NT2/D1 (cell line): ENCODE measurements at regions not wholly inside any gene's neighbourhood (a gene's known extent, or its start where the extent isn't known, plus 50 kb on each side); places are given as distances from the start of the nearest gene placed in this dataset.
"Not testable (repeated sequence)": the region's sequence is repeated elsewhere in the genome, so short reads cannot be mapped to it uniquely, and the experiment has no call there.

Experiments used
- DNase-seq: peaks from one replicate; pipeline ENCODE4 v3.0.0-alpha.2; 2011; ENCODE audit warnings: low read depth, low spot score
- H3K27me3 ChIP-seq: 2 replicates; pipeline ENCODE4 v1.6.0; 2011; ENCODE audit warnings: mild to moderate bottlenecking; ENCODE audit not compliant: insufficient read length, insufficient read depth
- H3K36me3 ChIP-seq: 2 replicates; pipeline ENCODE4 v1.6.1; 2011; ENCODE audit warnings: mild to moderate bottlenecking, low read length, mixed read lengths; ENCODE audit not compliant: insufficient read depth, insufficient read length
- H3K4me1 ChIP-seq: 2 replicates; pipeline ENCODE4 v1.5.1; 2011; ENCODE audit not compliant: insufficient read depth, insufficient read length
- H3K4me3 ChIP-seq: 2 replicates; pipeline ENCODE4 v1.5.1; 2011; ENCODE audit warnings: low read depth; ENCODE audit not compliant: insufficient read length
- H3K9ac ChIP-seq: 2 replicates; pipeline ENCODE4 v1.6.0; 2011; ENCODE audit warnings: low read depth; ENCODE audit not compliant: insufficient read length
- H3K9me3 ChIP-seq: 2 replicates; pipeline ENCODE4 v1.5.1; 2011; ENCODE audit warnings: mild to moderate bottlenecking, low read length; ENCODE audit not compliant: insufficient read depth

GRCh38 chr7:76937781-76938180 is 94.4 kb downstream of the SPDYE17 start:
- not testable (repeated sequence) for DNase-seq, H3K9ac ChIP-seq, H3K27me3 ChIP-seq, H3K36me3 ChIP-seq, H3K9me3 ChIP-seq, H3K4me1 ChIP-seq, H3K4me3 ChIP-seq

- not testable (repeated sequence) for H3K4me1 ChIP-seq, H3K27me3 ChIP-seq, H3K9me3 ChIP-seq, H3K36me3 ChIP-seq, H3K4me3 ChIP-seq, DNase-seq, H3K9ac ChIP-seq
Measured at GRCh38 chr7:76937330-76937729, 94.8 kb downstream of the SPDYE17 start.

GRCh38 chr7:76936346-76936745 is 95.8 kb downstream of the SPDYE17 start:
- H3K36me3 ChIP-seq, H3K4me1 ChIP-seq, H3K4me3 ChIP-seq, H3K27me3 ChIP-seq, H3K9me3 ChIP-seq, H3K9ac ChIP-seq, DNase-seq: not testable (repeated sequence)

GRCh38 chr7:76934711-76935110 is 97.5 kb downstream of the SPDYE17 start:
- not testable (repeated sequence) for H3K36me3 ChIP-seq, H3K27me3 ChIP-seq, H3K4me3 ChIP-seq, DNase-seq, H3K9me3 ChIP-seq, H3K9ac ChIP-seq, H3K4me1 ChIP-seq

GRCh38 chr7:76932957-76933356 is 99.2 kb downstream of the SPDYE17 start:
- DNase-seq, H3K4me1 ChIP-seq, H3K27me3 ChIP-seq, H3K4me3 ChIP-seq, H3K9ac ChIP-seq, H3K36me3 ChIP-seq, H3K9me3 ChIP-seq: not testable (repeated sequence)

- DNase-seq, H3K36me3 ChIP-seq, H3K9ac ChIP-seq, H3K27me3 ChIP-seq, H3K4me1 ChIP-seq, H3K4me3 ChIP-seq, H3K9me3 ChIP-seq: not testable (repeated sequence)
Measured at GRCh38 chr7:76931441-76931840, 100.7 kb downstream of the SPDYE17 start.

GRCh38 chr7:76930416-76930815 is 101.7 kb downstream of the SPDYE17 start:
- H3K9me3 ChIP-seq, H3K4me1 ChIP-seq, H3K4me3 ChIP-seq, DNase-seq, H3K9ac ChIP-seq, H3K27me3 ChIP-seq, H3K36me3 ChIP-seq: not testable (repeated sequence)

GRCh38 chr7:76928751-76929150 is 103.4 kb downstream of the SPDYE17 start:
- not testable (repeated sequence) for H3K27me3 ChIP-seq, H3K36me3 ChIP-seq, H3K9ac ChIP-seq, H3K9me3 ChIP-seq, DNase-seq, H3K4me3 ChIP-seq, H3K4me1 ChIP-seq

- H3K9ac ChIP-seq, H3K4me3 ChIP-seq, H3K36me3 ChIP-seq, H3K27me3 ChIP-seq, DNase-seq, H3K9me3 ChIP-seq, H3K4me1 ChIP-seq: not testable (repeated sequence)
Measured at GRCh38 chr7:76927741-76928393, 104.3 kb downstream of the SPDYE17 start.

- not testable (repeated sequence) for H3K4me1 ChIP-seq, H3K36me3 ChIP-seq, H3K9ac ChIP-seq, H3K4me3 ChIP-seq, DNase-seq, H3K9me3 ChIP-seq, H3K27me3 ChIP-seq
Measured at GRCh38 chr7:76926416-76926815, 105.7 kb downstream of the SPDYE17 start.

- not testable (repeated sequence) for H3K4me3 ChIP-seq, H3K27me3 ChIP-seq, H3K36me3 ChIP-seq, DNase-seq, H3K9me3 ChIP-seq, H3K4me1 ChIP-seq, H3K9ac ChIP-seq
Measured at GRCh38 chr7:76924756-76925155, 107.4 kb downstream of the SPDYE17 start.

GRCh38 chr7:76918619-76919018 is 113.5 kb downstream of the SPDYE17 start:
- H3K9ac ChIP-seq, DNase-seq, H3K9me3 ChIP-seq, H3K4me1 ChIP-seq, H3K27me3 ChIP-seq, H3K36me3 ChIP-seq, H3K4me3 ChIP-seq: not testable (repeated sequence)
